ENCODE measurements at regions not wholly inside any gene's neighbourhood (a gene's known extent, or its start where the extent isn't known, plus 50 kb on each side); places are given as distances from the start of the nearest gene placed in this dataset.

DNA sequence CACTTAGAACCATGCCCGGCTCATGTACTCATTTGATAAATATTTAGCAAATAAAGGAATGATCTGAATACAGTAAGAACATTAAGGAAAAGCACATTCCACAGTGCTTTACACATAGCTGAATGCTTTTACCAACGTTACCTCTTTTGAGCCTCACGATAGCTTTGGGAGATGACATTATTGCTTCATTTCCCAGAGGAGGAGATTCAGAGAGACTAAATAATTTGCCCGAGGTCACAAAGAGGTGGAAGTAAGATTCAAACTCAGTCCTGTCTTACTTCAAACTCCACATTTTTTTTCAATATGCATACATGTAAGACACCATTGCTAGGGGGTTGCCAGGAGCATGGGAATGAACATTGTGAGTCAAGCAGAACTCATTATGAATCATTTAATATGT is 538.5 kb downstream of the BCOR start:
- DNase-seq (ENCODE audit: low read depth), result peak; percentile 5

DNA sequence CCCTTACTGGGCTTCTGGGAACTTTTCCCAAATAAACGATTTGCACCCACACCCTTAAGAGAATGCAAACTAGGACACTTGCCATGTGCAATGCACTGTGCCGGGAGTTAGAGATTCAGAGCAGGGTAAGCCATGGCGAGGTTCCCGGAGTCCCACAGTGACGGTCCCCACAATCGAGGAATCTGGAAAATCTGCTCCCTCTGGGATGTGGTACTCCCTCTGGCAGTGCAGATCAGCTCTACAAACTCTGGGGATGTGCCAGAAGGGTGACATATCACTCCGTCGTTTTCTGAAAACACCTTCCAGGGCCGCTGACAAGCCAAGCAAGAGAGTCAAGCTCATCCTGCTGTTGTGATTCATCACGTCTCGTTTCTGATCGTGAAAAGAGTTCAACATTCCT is 537.5 kb downstream of the BCOR start:
- no peak for DNase-seq (ENCODE audit: low read depth)

DNA sequence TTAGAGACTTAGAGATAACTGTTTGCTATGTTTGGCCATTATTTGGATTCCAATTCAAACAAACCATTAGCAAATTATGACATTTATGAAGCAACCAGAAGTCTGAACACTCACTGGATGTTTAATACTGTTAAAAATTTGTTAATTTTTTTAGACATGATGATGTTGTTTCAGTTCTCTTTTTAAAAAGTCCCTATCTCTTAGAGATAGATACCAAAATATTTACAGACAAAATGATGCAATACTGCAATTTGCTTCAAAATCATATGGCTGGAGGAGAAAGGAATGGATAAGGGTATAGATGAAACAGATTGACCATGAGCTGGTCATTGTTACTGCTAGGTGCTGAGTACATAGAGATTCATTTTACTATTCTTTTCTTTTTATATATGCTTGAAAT is 534.6 kb downstream of the BCOR start:
- DNase-seq (ENCODE audit: low read depth), result no peak

DNA sequence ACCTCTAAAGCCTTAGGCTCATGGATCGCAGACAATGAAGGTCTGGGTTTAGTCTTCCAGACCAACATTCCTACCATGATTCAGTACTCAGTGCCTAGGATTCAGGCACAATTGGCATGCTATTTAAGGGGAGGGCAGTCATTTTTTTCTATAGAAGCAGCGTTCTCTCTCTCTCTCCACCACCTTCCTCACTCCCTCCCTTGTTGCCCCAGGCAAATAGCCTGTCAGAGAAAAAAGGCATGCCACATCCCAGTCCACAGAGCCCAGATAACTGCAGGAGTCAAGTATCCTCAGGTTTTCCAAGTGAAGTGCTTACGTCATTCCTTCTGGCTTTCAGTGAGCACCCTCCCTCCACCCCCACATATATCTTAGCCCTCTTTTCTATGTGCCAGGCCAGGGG is 533.0 kb downstream of the BCOR start:
- DNase-seq (ENCODE audit: low read depth), result no peak

GRCh38 chrX:39574178-39574577 is 523.6 kb downstream of the BCOR start:
- no peak for DNase-seq (ENCODE audit: low read depth)

GRCh38 chrX:39576041-39576872 is 521.5 kb downstream of the BCOR start:
- DNase-seq (ENCODE audit: low read depth), result no peak

- no peak for DNase-seq (ENCODE audit: low read depth)
These were observed 520.4 kb downstream of the BCOR start for GRCh38 chrX:39577206-39577984.

GRCh38 chrX:39577985-39578869 is 519.5 kb downstream of the BCOR start:
- DNase-seq (ENCODE audit: low read depth), result no peak

- DNase-seq (ENCODE audit: low read depth), result no peak
These were observed 517.7 kb downstream of the BCOR start for GRCh38 chrX:39580043-39580442.

DNA sequence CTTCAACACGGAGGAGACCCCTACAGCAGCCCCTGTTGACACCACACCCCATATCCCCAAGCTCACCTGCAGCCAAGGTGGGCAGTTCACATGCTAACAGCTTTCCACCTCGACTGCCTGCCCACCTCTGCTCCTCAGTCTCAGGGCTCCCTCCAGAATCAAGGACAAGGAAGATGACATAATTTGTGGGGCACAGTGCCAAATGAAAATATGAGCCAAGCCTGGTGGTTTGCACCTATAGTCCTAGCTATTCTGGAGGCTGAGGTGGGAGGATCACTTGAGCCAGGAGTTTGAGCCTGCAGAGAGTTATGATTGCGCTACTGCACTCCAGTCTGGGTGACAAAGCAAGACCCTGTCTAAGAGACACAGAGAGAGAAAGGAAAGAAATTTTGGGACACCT is 516.3 kb downstream of the BCOR start:
- no peak for DNase-seq (ENCODE audit: low read depth)

GRCh38 chrX:39582091-39582490 is 515.7 kb downstream of the BCOR start:
- DNase-seq (ENCODE audit: low read depth), result peak; percentile 50

DNA sequence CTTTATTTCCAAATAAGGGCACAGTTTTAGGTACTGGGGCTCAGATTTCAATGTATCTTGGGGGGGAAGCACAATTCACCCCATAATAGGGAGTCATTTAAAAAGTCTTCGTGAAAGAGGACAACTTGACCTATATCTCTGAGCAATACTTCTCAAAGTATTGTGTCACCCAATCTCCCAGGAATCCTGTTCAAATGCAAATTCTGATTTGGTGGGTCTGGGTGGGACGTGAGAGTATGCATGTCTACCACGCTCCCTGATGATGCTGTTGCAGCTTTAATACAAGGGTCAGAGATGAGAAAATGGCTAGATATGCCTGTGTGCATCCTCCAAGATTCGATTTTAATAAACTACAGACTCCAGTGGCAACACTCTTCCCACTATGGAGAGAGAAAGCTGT is 514.8 kb downstream of the BCOR start:
- no peak for DNase-seq (ENCODE audit: low read depth)

DNA sequence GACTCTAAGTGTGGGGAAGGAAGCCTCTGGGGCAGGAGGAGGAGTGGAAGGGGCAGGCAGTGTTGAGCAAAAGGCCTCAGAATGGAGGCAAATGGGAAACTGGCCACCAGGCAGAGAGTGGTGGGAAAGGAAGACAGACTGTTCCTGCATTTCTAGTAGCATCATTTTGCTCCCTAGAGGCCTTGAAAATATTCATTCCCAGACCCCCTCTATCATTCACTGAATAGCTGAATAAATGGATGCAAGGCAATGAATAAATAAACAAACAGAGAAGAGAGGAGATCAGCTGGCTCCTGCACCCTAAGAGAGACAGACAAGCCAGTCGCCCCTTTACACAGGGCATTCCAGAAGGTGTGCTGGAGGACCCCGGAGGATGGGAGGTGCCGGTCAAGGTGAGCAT is 511.9 kb downstream of the BCOR start:
- DNase-seq (ENCODE audit: low read depth), result no peak

GRCh38 chrX:39586359-39586758 is 511.4 kb downstream of the BCOR start:
- DNase-seq (ENCODE audit: low read depth), result no peak

- no peak for DNase-seq (ENCODE audit: low read depth)
These were observed 506.7 kb downstream of the BCOR start for GRCh38 chrX:39591099-39591498.

- DNase-seq (ENCODE audit: low read depth), result no peak
These were observed 505.0 kb downstream of the BCOR start for GRCh38 chrX:39592776-39593175.

GRCh38 chrX:39595977-39596376 is 501.8 kb downstream of the BCOR start:
- DNase-seq (ENCODE audit: low read depth), result no peak

GRCh38 chrX:39596437-39596836 is 501.3 kb downstream of the BCOR start:
- no peak for DNase-seq (ENCODE audit: low read depth)

DNA sequence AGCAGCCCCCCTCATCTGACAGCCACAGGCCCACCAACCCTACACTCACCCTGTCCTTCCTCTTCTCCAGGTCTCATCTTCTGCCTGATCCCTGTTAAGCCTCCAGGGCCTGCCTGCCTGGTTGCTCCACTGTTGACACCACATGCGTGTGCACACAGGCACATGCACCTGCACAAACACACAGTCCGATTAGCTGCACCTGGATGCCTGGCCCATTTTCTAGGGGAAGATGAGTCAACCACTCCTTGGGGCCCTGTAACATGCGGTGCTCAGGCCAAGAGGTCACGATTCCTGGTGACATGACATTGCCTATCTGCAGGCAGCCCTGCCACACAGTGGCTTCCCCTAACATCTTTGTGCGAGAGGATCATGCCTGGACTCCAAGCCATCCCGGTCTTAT is 498.4 kb downstream of the BCOR start:
- DNase-seq (ENCODE audit: low read depth), result no peak

DNA sequence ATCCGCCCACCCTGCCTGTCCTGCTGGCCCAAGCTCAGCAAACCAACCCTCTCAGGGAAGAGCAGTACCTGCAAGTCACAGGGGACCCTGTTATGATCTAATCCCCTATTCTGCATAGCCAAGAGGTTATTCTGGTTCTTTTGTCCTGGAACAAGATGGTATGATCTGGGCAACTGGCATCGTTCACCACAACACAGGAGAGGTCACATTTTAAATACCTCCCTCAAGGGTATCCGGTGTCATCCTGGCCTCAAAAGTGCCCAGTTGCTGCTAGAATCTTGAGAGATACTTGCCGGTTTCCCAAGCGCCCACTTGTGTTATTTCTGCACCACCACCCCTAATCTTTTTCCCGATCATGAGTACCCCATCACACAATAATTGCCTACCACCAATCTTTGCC is 497.5 kb downstream of the BCOR start:
- no peak for DNase-seq (ENCODE audit: low read depth)

DNA sequence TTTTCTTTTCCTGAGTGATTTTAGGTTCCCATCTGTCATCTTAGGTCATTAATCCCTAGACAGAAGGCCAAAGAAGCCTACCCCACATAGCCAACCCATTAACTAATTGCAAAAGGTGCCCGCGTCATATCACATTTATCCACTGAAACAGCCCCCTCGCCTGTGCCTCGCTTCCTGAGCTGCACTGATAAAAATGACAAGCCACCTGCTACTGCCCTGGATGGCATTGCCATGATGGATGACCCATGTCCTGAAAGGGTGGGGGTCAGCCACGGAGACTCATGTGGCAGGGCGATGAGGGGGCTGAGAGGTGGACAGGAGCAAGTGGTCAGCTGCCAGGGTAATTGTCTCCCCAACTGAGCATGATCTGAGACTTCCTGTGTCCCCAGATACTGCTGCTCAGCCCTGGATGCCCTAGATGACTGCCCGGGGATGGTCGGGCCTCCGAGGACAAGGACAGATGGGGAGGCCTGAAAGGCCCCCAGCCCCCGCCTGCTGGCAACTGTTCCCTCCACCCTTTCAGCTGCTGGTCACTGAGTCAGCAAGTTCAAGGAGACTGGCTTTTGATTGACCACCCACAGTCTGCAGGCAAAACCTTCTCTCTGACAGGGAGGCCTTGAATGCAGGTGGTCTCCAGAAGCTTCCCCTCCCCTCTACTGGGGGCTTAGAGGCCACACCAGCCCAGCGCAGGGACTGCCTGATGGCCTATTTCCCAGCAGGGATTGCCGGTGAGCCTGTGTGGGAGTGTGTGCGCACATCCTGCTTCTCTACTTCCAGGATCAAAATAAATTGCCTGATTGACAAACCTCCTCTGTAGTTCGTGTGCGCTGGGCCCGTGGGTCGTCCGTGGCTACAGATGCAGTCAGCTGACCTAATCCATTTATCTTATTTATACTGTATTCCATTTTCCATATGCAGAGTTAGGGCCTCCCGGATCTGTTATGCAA is 496.3 kb downstream of the BCOR start:
- no peak for DNase-seq (ENCODE audit: low read depth)
